ENCODE measurements at regions not wholly inside any gene's neighbourhood (a gene's known extent, or its start where the extent isn't known, plus 50 kb on each side); places are given as distances from the start of the nearest gene placed in this dataset.

GRCh38 chr13:99663185-99663825 lies 162.0 kb downstream of the TM9SF2 start:
- no peaks in the 10 kb centered on the region for H3K9me3 ChIP-seq (ENCODE audit: control insufficient read depth in 2 of 2, low read length in 2 of 2)
- H3K27me3 Mint-ChIP-seq, result peaks cover 7% of the 10 kb centered on the region
- no peak overlapping the region for H3K4me3 ChIP-seq (ENCODE audit: low read depth, low read length)
- H3K27me3 ChIP-seq (ENCODE audit: control insufficient read depth, insufficient read depth, low read length), result no peaks in the 10 kb centered on the region
- H3K9me3 Mint-ChIP-seq, result no peaks in the 10 kb centered on the region
- ATAC-seq (ENCODE audit: low read depth in 2 of 2) (no peak), DNase-seq (no peak)
- H3K36me3 ChIP-seq (ENCODE audit: control insufficient read depth, insufficient read depth, low read length), result no peaks in the 10 kb centered on the region
- no peak overlapping the region for H3K27ac ChIP-seq (ENCODE audit: insufficient read depth, low read length, poor library complexity, severe bottlenecking)
- no peaks in the 10 kb centered on the region for H3K36me3 Mint-ChIP-seq
- peaks cover 15% of the 10 kb centered on the region for H3K4me1 ChIP-seq (ENCODE audit: control insufficient read depth, insufficient read depth, low read length, poor library complexity, severe bottlenecking)
- H3K27ac Mint-ChIP-seq, result peak overlapping the region; percentile 31 to 85 (median 62)
- H3K4me1 Mint-ChIP-seq, result peaks cover 9 to 20% (median 15%) of the 10 kb centered on the region in 4 donors
- H3K4me3 Mint-ChIP-seq, result no peak overlapping the region

GRCh38 chr13:99662678-99663077 lies 161.4 kb downstream of the TM9SF2 start:
- H3K27me3 Mint-ChIP-seq, result peaks cover 7% of the 10 kb centered on the region
- no peak overlapping the region for H3K4me3 ChIP-seq (ENCODE audit: low read depth, low read length)
- ATAC-seq (ENCODE audit: low read depth in 2 of 2), result no peak
- no peak for DNase-seq
- H3K27ac Mint-ChIP-seq, result peak overlapping the region in 1 of 3 donors; percentile 62
- H3K4me3 Mint-ChIP-seq, result no peak overlapping the region
- H3K27ac ChIP-seq (ENCODE audit: insufficient read depth, low read length, poor library complexity, severe bottlenecking), result no peak overlapping the region
- no peaks in the 10 kb centered on the region for H3K36me3 Mint-ChIP-seq
- no peaks in the 10 kb centered on the region for H3K27me3 ChIP-seq (ENCODE audit: control insufficient read depth, insufficient read depth, low read length)
- no peaks in the 10 kb centered on the region for H3K9me3 ChIP-seq (ENCODE audit: control insufficient read depth in 2 of 2, low read length in 2 of 2)
- peaks cover 9 to 24% (median 16%) of the 10 kb centered on the region in 4 donors for H3K4me1 Mint-ChIP-seq
- H3K9me3 Mint-ChIP-seq, result no peaks in the 10 kb centered on the region
- H3K4me1 ChIP-seq (ENCODE audit: control insufficient read depth, insufficient read depth, low read length, poor library complexity, severe bottlenecking), result peaks cover 21% of the 10 kb centered on the region
- no peaks in the 10 kb centered on the region for H3K36me3 ChIP-seq (ENCODE audit: control insufficient read depth, insufficient read depth, low read length)

- Mint-ChIP-seq H3K36me3 (no peaks in the 10 kb centered on the region), H3K27ac (no peak overlapping the region), H3K9me3 (no peaks in the 10 kb centered on the region), H3K27me3 (peaks cover 7% of the 10 kb centered on the region), H3K4me3 (peak overlapping the region in 1 of 4 donors; percentile 21), H3K4me1 (peaks cover 9 to 33% (median 22%) of the 10 kb centered on the region in 4 donors)
- H3K9me3 ChIP-seq (ENCODE audit: control insufficient read depth in 2 of 2, low read length in 2 of 2), result no peaks in the 10 kb centered on the region
- no peak overlapping the region for H3K4me3 ChIP-seq (ENCODE audit: low read depth, low read length)
- no peak overlapping the region for H3K27ac ChIP-seq (ENCODE audit: insufficient read depth, low read length, poor library complexity, severe bottlenecking)
- no peaks in the 10 kb centered on the region for H3K27me3 ChIP-seq (ENCODE audit: control insufficient read depth, insufficient read depth, low read length)
- peaks cover 30% of the 10 kb centered on the region for H3K4me1 ChIP-seq (ENCODE audit: control insufficient read depth, insufficient read depth, low read length, poor library complexity, severe bottlenecking)
- no peak for ATAC-seq (ENCODE audit: low read depth in 2 of 2)
- H3K36me3 ChIP-seq (ENCODE audit: control insufficient read depth, insufficient read depth, low read length), result no peaks in the 10 kb centered on the region
- DNase-seq, result no peak
Measured at GRCh38 chr13:99661791-99662190, 160.5 kb downstream of the TM9SF2 start.

- Histone ChIP-seq H3K4me1 (ENCODE audit: control insufficient read depth, insufficient read depth, low read length, poor library complexity, severe bottlenecking) (peaks cover 45% of the 10 kb centered on the region), H3K36me3 (ENCODE audit: control insufficient read depth, insufficient read depth, low read length) (no peaks in the 10 kb centered on the region), H3K27ac (ENCODE audit: insufficient read depth, low read length, poor library complexity, severe bottlenecking) (peak overlapping the region; percentile 52), H3K4me3 (ENCODE audit: low read depth, low read length) (no peak overlapping the region), H3K27me3 (ENCODE audit: control insufficient read depth, insufficient read depth, low read length) (no peaks in the 10 kb centered on the region), H3K9me3 (ENCODE audit: control insufficient read depth in 2 of 2, low read length in 2 of 2) (no peaks in the 10 kb centered on the region)
- ATAC-seq (ENCODE audit: low read depth in 2 of 2), result no peak
- peaks cover 9 to 47% (median 33%) of the 10 kb centered on the region in 4 donors for H3K4me1 Mint-ChIP-seq
- H3K4me3 Mint-ChIP-seq, result no peak overlapping the region
- H3K27ac Mint-ChIP-seq, result peak overlapping the region; percentile 65 to 99 (median 92)
- H3K27me3 Mint-ChIP-seq, result peaks cover 7% of the 10 kb centered on the region
- H3K9me3 Mint-ChIP-seq, result no peaks in the 10 kb centered on the region
- DNase-seq, result no peak
- no peaks in the 10 kb centered on the region for H3K36me3 Mint-ChIP-seq
Measured at GRCh38 chr13:99659866-99660554, 158.7 kb downstream of the TM9SF2 start.

- Histone ChIP-seq H3K27me3 (ENCODE audit: control insufficient read depth, insufficient read depth, low read length) (no peaks in the 10 kb centered on the region), H3K4me3 (ENCODE audit: low read depth, low read length) (peak overlapping the region; percentile 75), H3K4me1 (ENCODE audit: control insufficient read depth, insufficient read depth, low read length, poor library complexity, severe bottlenecking) (peaks cover 45% of the 10 kb centered on the region), H3K36me3 (ENCODE audit: control insufficient read depth, insufficient read depth, low read length) (no peaks in the 10 kb centered on the region), H3K9me3 (ENCODE audit: control insufficient read depth in 2 of 2, low read length in 2 of 2) (no peaks in the 10 kb centered on the region), H3K27ac (ENCODE audit: insufficient read depth, low read length, poor library complexity, severe bottlenecking) (peak overlapping the region; percentile 87)
- Mint-ChIP-seq H3K27ac (peak overlapping the region; percentile 43 to 99 (median 92)), H3K36me3 (no peaks in the 10 kb centered on the region), H3K27me3 (peaks cover 7% of the 10 kb centered on the region), H3K9me3 (no peaks in the 10 kb centered on the region), H3K4me1 (peaks cover 9 to 49% (median 33%) of the 10 kb centered on the region in 4 donors), H3K4me3 (peak overlapping the region in 3 of 4 donors; percentile 75 to 88 (median 84))
- ATAC-seq (ENCODE audit: low read depth in 2 of 2) (no peak), DNase-seq (no peak)
Measured at GRCh38 chr13:99659226-99659625, 158.0 kb downstream of the TM9SF2 start.

GRCh38 chr13:99658261-99658991 lies 157.2 kb downstream of the TM9SF2 start:
- H3K36me3 ChIP-seq (ENCODE audit: control insufficient read depth, insufficient read depth, low read length), result no peaks in the 10 kb centered on the region
- peak overlapping the region; percentile 75 to 94 (median 86) for H3K4me3 Mint-ChIP-seq
- H3K27ac ChIP-seq (ENCODE audit: insufficient read depth, low read length, poor library complexity, severe bottlenecking), result peak overlapping the region; percentile 87
- no peaks in the 10 kb centered on the region for H3K36me3 Mint-ChIP-seq
- H3K27me3 Mint-ChIP-seq, result peaks cover 7% of the 10 kb centered on the region
- H3K4me3 ChIP-seq (ENCODE audit: low read depth, low read length), result peak overlapping the region; percentile 89
- H3K4me1 Mint-ChIP-seq, result peaks cover 9 to 49% (median 33%) of the 10 kb centered on the region in 4 donors
- H3K27ac Mint-ChIP-seq, result peak overlapping the region; percentile 92 to 99 (median 97)
- DNase-seq (peak; percentile 35 to 74 (median 59)), ATAC-seq (ENCODE audit: low read depth in 2 of 2) (peak; percentile 31 to 40)
- peaks cover 45% of the 10 kb centered on the region for H3K4me1 ChIP-seq (ENCODE audit: control insufficient read depth, insufficient read depth, low read length, poor library complexity, severe bottlenecking)
- H3K27me3 ChIP-seq (ENCODE audit: control insufficient read depth, insufficient read depth, low read length), result no peaks in the 10 kb centered on the region
- H3K9me3 Mint-ChIP-seq, result no peaks in the 10 kb centered on the region
- H3K9me3 ChIP-seq (ENCODE audit: control insufficient read depth in 2 of 2, low read length in 2 of 2), result no peaks in the 10 kb centered on the region

GRCh38 chr13:99657848-99658260 lies 156.6 kb downstream of the TM9SF2 start:
- Mint-ChIP-seq H3K4me1 (peaks cover 9 to 49% (median 33%) of the 10 kb centered on the region in 4 donors), H3K27me3 (peaks cover 7% of the 10 kb centered on the region), H3K4me3 (peak overlapping the region; percentile 75 to 94 (median 86)), H3K36me3 (no peaks in the 10 kb centered on the region), H3K27ac (peak overlapping the region; percentile 92 to 99 (median 97)), H3K9me3 (peaks cover 0 to 1% (median 0%) of the 10 kb centered on the region in 7 donors)
- peak in 2 of 3 donors; percentile 11 to 43 for DNase-seq
- Histone ChIP-seq H3K36me3 (ENCODE audit: control insufficient read depth, insufficient read depth, low read length) (no peaks in the 10 kb centered on the region), H3K9me3 (ENCODE audit: control insufficient read depth in 2 of 2, low read length in 2 of 2) (no peaks in the 10 kb centered on the region), H3K4me3 (ENCODE audit: low read depth, low read length) (peak overlapping the region; percentile 89), H3K4me1 (ENCODE audit: control insufficient read depth, insufficient read depth, low read length, poor library complexity, severe bottlenecking) (peaks cover 45% of the 10 kb centered on the region), H3K27me3 (ENCODE audit: control insufficient read depth, insufficient read depth, low read length) (no peaks in the 10 kb centered on the region), H3K27ac (ENCODE audit: insufficient read depth, low read length, poor library complexity, severe bottlenecking) (peak overlapping the region; percentile 87)
- ATAC-seq (ENCODE audit: low read depth in 2 of 2), result peak; percentile 10 to 12

Measured in CD4-positive, CD25-positive, alpha-beta regulatory T cell (primary cell).